Mammary epithelial cell (primary cell): ENCODE measurements at regions not wholly inside any gene's neighbourhood (a gene's known extent, or its start where the extent isn't known, plus 50 kb on each side); places are given as distances from the start of the nearest gene placed in this dataset.

ENCODE experiments used
- EZH2 ChIP-seq: IDR thresholded peaks from 2 replicates; pipeline ENCODE4 v1.6.1; 2012; ENCODE audit warnings: low read length, inconsistent platforms, borderline replicate concordance
- TF ChIP-seq, protein P1 (sequence below), 2 donors: IDR thresholded peaks in 1 of 2; conservative IDR thresholded peaks in 1 of 2; 2 replicates each; pipeline ENCODE4 v1.5.1; 2011 to 2012; ENCODE audit warnings: inconsistent platforms in 2 of 2, low read length in 2 of 2, mild to moderate bottlenecking in 2 of 2, control low read depth in 1 of 2, low read depth in 1 of 2; ENCODE audit not compliant: insufficient read depth in 1 of 2; ENCODE audit errors: extremely low read depth in 1 of 2

DNA sequence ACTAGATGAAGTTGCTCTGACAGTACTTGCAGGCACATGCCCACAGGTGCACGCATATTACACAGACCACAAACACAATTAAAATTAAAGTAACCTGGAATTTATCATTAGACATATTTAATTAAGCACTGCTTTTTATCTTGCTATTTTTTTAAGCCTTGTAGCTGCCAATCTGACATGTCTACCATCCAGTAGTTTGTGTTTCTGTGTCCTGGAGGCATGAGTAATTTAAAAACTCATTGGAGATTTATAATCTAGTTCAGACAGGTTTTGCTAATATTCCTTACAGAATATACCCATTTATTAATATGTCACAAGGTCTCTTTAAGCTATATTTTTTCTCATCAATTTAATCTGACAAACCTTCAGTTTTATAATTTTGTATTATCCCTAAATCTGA, 445.0 kb upstream of the KLF6 start:
- TF ChIP-seq EZH2, result no peak
- TF ChIP-seq, protein P1, sequence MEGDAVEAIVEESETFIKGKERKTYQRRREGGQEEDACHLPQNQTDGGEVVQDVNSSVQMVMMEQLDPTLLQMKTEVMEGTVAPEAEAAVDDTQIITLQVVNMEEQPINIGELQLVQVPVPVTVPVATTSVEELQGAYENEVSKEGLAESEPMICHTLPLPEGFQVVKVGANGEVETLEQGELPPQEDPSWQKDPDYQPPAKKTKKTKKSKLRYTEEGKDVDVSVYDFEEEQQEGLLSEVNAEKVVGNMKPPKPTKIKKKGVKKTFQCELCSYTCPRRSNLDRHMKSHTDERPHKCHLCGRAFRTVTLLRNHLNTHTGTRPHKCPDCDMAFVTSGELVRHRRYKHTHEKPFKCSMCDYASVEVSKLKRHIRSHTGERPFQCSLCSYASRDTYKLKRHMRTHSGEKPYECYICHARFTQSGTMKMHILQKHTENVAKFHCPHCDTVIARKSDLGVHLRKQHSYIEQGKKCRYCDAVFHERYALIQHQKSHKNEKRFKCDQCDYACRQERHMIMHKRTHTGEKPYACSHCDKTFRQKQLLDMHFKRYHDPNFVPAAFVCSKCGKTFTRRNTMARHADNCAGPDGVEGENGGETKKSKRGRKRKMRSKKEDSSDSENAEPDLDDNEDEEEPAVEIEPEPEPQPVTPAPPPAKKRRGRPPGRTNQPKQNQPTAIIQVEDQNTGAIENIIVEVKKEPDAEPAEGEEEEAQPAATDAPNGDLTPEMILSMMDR (conservative IDR thresholded peaks at IDR 0.05 in 1 of 2, IDR thresholded peaks at IDR 0.05 in 1 of 2; ENCODE audit: extremely low read depth in 1 of 2, insufficient read depth in 1 of 2, low read depth in 1 of 2, low read length in 2 of 2), result no peak
